ENCODE measurements at regions not wholly inside any gene's neighbourhood (a gene's known extent, or its start where the extent isn't known, plus 50 kb on each side); places are given as distances from the start of the nearest gene placed in this dataset.

GRCh38 chrX:45804276-45804675, 603.6 kb upstream of the DIPK2B start:
- TF ChIP-seq CTCF (optimal IDR thresholded peaks at IDR 0.05 in 1 of 3, IDR thresholded peaks at IDR 0.05 in 1 of 3, conservative IDR thresholded peaks at IDR 0.05 in 1 of 3; ENCODE audit: extremely low read depth in 1 of 3, insufficient read depth in 2 of 3, low read length in 3 of 3) (no peak), EZH2 (IDR thresholded peaks at IDR 0.05; ENCODE audit: low read length) (no peak)
